HepG2 (cell line): ENCODE measurements at regions not wholly inside any gene's neighbourhood (a gene's known extent, or its start where the extent isn't known, plus 50 kb on each side); places are given as distances from the start of the nearest gene placed in this dataset.

Source experiments
- ATAC-seq: fragments of 200-7000 bp; cut with Tn5 transposase; 3 replicates; pipeline ENCODE4 v1.9.1; 2020; ENCODE audit warnings: mild to moderate bottlenecking, moderate library complexity
- BruUV-seq: library from RNA; stranded (reverse); fragments of 400-500 nt; replicated peaks from 2 replicates; lab custom pipeline; 2021; lab: Mats Ljungman, UMichigan
- CTCF ChIA-PET: fragments of 300-600 bp; formaldehyde crosslinking; extraction: SDS; loops from one replicate; lab custom pipeline; 2021; ENCODE audit warnings: low total read pairs, inconsistent platforms, low intra/inter-chr PET ratio; lab: Yijun Ruan, JAX
- POLR2A ChIA-PET: fragments of 350-600 bp; sonication (Branson Sonifier 250); formaldehyde crosslinking; loops from one replicate; lab custom pipeline; 2020; ENCODE audit warnings: antibody characterized with exemption, inconsistent platforms; lab: Yijun Ruan, JAX
- DNase-seq: peaks from one replicate; pipeline ENCODE4 v3.0.0-alpha.2; 2015; ENCODE audit warnings: low spot score
- FAIRE-seq: peaks from 3 replicates; lab custom pipeline; 2011; peaks lifted over from hg19 to GRCh38; lab: Jason Lieb, UNC
- H2AFZ ChIP-seq: one replicate; pipeline ENCODE4 v1.6.1; 2011; ENCODE audit warnings: low read length, inconsistent platforms
- H3K27ac ChIP-seq: fragments of 300-600 bp; 3 replicates; pipeline ENCODE4 v1.8.0; 2011; ENCODE audit warnings: mixed run types, mild to moderate bottlenecking, mixed read lengths, low read length, inconsistent platforms; ENCODE audit not compliant: insufficient read depth; ENCODE audit errors: extremely low read length
- H3K27me3 ChIP-seq, 2 experiments: fragments of 200-600 bp in 1 of 2; 2 replicates in 1 of 2; 3 replicates in 1 of 2; pipeline versions ENCODE4 v1.6.0 to v1.8.0; 2011; ENCODE audit warnings: low read length in 2 of 2, mild to moderate bottlenecking in 2 of 2, moderate library complexity in 2 of 2, inconsistent platforms in 1 of 2; ENCODE audit not compliant: insufficient read depth in 2 of 2, control insufficient read depth in 1 of 2
- H3K36me3 ChIP-seq, 2 experiments: fragments of 200-600 bp in 1 of 2; replicated peaks in 1 of 2; 2 replicates in 1 of 2; 3 replicates in 1 of 2; pipeline versions ENCODE4 v1.5.1 to v1.8.0; 2011; ENCODE audit warnings: low read length in 2 of 2, inconsistent platforms in 1 of 2; ENCODE audit not compliant: insufficient read depth in 2 of 2, control insufficient read depth in 1 of 2
- H3K4me1 ChIP-seq: 2 replicates; pipeline ENCODE4 v1.5.1; 2012; ENCODE audit warnings: low read length, inconsistent platforms; ENCODE audit not compliant: insufficient read depth
- H3K4me2 ChIP-seq: 2 replicates; pipeline ENCODE4 v1.6.0; 2011; ENCODE audit warnings: low read depth, low read length, inconsistent platforms
- H3K4me3 ChIP-seq, 3 experiments: fragments of 200-600 bp in 1 of 3; sonication (generic), shearing (Covaris generic) in 1 of 3; replicated peaks in 1 of 3; 2 replicates each; pipeline ENCODE4 v1.5.1; 2011 to 2016; ENCODE audit warnings: low read length in 3 of 3, inconsistent platforms in 2 of 3, low read depth in 2 of 3, mild to moderate bottlenecking in 2 of 3, control low read depth in 1 of 3, mixed read lengths in 1 of 3; ENCODE audit not compliant: insufficient read depth in 1 of 3
- H3K79me2 ChIP-seq: one replicate; pipeline ENCODE4 v1.6.1; 2011; ENCODE audit warnings: low read length, inconsistent platforms; ENCODE audit not compliant: insufficient read depth
- H3K9ac ChIP-seq: 2 replicates; pipeline ENCODE4 v1.6.0; 2011; ENCODE audit warnings: mild to moderate bottlenecking, low read depth, low read length, inconsistent platforms; ENCODE audit not compliant: insufficient read depth
- H3K9me3 ChIP-seq: 2 replicates; pipeline ENCODE4 v1.5.1; 2012; ENCODE audit warnings: mild to moderate bottlenecking, low read length
- H4K20me1 ChIP-seq: 2 replicates; pipeline ENCODE4 v1.6.0; 2011; ENCODE audit warnings: inconsistent platforms, mild to moderate bottlenecking, low read length, moderate library complexity; ENCODE audit not compliant: insufficient read depth
- ESRRA ChIP-seq: sonication (generic); formaldehyde crosslinking; IDR thresholded peaks from 2 replicates; pipeline ENCODE4 v1.5.1; 2020; ENCODE audit warnings: mild to moderate bottlenecking, low read depth, missing genetic modification reagents
- EZH2 ChIP-seq: conservative IDR thresholded peaks from 2 replicates; pipeline ENCODE4 v1.6.1; 2012; ENCODE audit warnings: mild to moderate bottlenecking, low read depth, low read length, moderate library complexity
- FOSL2 ChIP-seq: sonication (generic); formaldehyde crosslinking; IDR thresholded peaks from 2 replicates; pipeline ENCODE4 v1.4.0; 2020; ENCODE audit warnings: missing genetic modification reagents
- HNRNPLL ChIP-seq: fragments of 200-400 bp; formaldehyde crosslinking; IDR thresholded peaks from 2 replicates; pipeline ENCODE4 v1.6.1; 2017; ENCODE audit warnings: mild to moderate bottlenecking, low read depth, low read length; ENCODE audit not compliant: poor library complexity, severe bottlenecking
- HOXA9 ChIP-seq: sonication (generic); formaldehyde crosslinking; IDR thresholded peaks from 2 replicates; pipeline ENCODE4 v1.8.1; 2022; ENCODE audit warnings: missing genetic modification reagents, mild to moderate bottlenecking, moderate library complexity, borderline replicate concordance
- NONO ChIP-seq, 2 experiments: fragments of 450-650 bp in 1 of 2; sonication (generic) in 1 of 2; formaldehyde crosslinking in 1 of 2; IDR thresholded peaks in 1 of 2; conservative IDR thresholded peaks in 1 of 2; 2 replicates each; pipeline versions ENCODE4 v1.6.1 to v1.8.0; 2017 to 2022; ENCODE audit warnings: mild to moderate bottlenecking in 1 of 2, missing genetic modification reagents in 1 of 2, moderate library complexity in 1 of 2
- PCBP2 ChIP-seq: fragments of 200-400 bp; formaldehyde crosslinking; optimal IDR thresholded peaks from 2 replicates; pipeline ENCODE3; 2018; ENCODE audit warnings: low read length, low read depth; ENCODE audit not compliant: poor library complexity, severe bottlenecking
- POLR2A ChIP-seq, 2 experiments: IDR thresholded peaks; 2 replicates each; pipeline ENCODE4 v1.6.1; 2011; ENCODE audit warnings: low read depth in 2 of 2, low read length in 2 of 2, mild to moderate bottlenecking in 1 of 2, moderate library complexity in 1 of 2; ENCODE audit not compliant: insufficient read depth in 1 of 2
- STAG1 ChIP-seq: sonication (generic); formaldehyde crosslinking; IDR thresholded peaks from 2 replicates; pipeline ENCODE4 v1.4.0; 2020; ENCODE audit warnings: missing genetic modification reagents
- ZMYM3 ChIP-seq: sonication (generic); formaldehyde crosslinking; IDR thresholded peaks from 2 replicates; pipeline ENCODE4 v1.5.1; 2020; ENCODE audit warnings: mild to moderate bottlenecking, missing genetic modification reagents
- ZNF564 ChIP-seq: sonication (generic); formaldehyde crosslinking; IDR thresholded peaks from 2 replicates; pipeline ENCODE4 v1.8.1; 2023; ENCODE audit warnings: mild to moderate bottlenecking, missing genetic modification reagents
- ZNF687 ChIP-seq: sonication (generic); formaldehyde crosslinking; IDR thresholded peaks from 2 replicates; pipeline ENCODE4 v1.5.1; 2020; ENCODE audit warnings: mild to moderate bottlenecking, missing genetic modification reagents, moderate library complexity
- ZNF737 ChIP-seq: sonication (generic); formaldehyde crosslinking; IDR thresholded peaks from 2 replicates; pipeline ENCODE4 v1.5.0; 2020; ENCODE audit warnings: missing genetic modification reagents, mild to moderate bottlenecking, borderline replicate concordance
- ZNF775 ChIP-seq: sonication (generic); formaldehyde crosslinking; IDR thresholded peaks from 2 replicates; pipeline ENCODE4 v1.4.0; 2020; ENCODE audit warnings: missing genetic modification reagents, mild to moderate bottlenecking, moderate library complexity, borderline replicate concordance
- ZNF776 ChIP-seq: sonication (generic); formaldehyde crosslinking; IDR thresholded peaks from 2 replicates; pipeline ENCODE4 v1.4.0; 2020; ENCODE audit warnings: mild to moderate bottlenecking, missing genetic modification reagents
- ZUFSP ChIP-seq: sonication (generic); formaldehyde crosslinking; IDR thresholded peaks from 2 replicates; pipeline ENCODE4 v1.9.0; 2021; ENCODE audit warnings: missing genetic modification reagents, mild to moderate bottlenecking, borderline replicate concordance
- WGBS: methylation state at CpG from one replicate; pipeline ENCODE4 v1.1.6; 2017; ENCODE audit warnings: low lambda C conversion rate; 5-methylcytosine and 5-hydroxymethylcytosine counted together
- in situ Hi-C: cut with HindIII; loops from 2 replicates; pipeline ENCODE4 v1.10.0; 2017; ENCODE audit warnings: low pct_unique_long_range_greater_than_20kb; ENCODE audit not compliant: extremely low pct_ligation_motif_present
- intact Hi-C: fragments of 100-400 bp; cut with micrococcal nuclease; formaldehyde crosslinking; loops from one replicate; pipeline ENCODE4 v1.10.0; 2022; ENCODE audit not compliant: unreplicated experiment

GRCh38 chr1:47709872-47710231 lies 272.0 kb downstream of the FOXD2 start (continued):
- TF ChIP-seq ESRRA (CRISPR knock-in tag) (no peak), STAG1 (0 out of 2 replicates have a peak, but pooled peaks have one; percentile 1), ZNF776 (0 out of 2 replicates have a peak, but pooled peaks have one; percentile 44)
- TF ChIP-seq, all 625 proteins: peak for 15

- peaks cover 14 to 59% of the 10 kb centered on the region in 2 experiments for H3K27me3 ChIP-seq
- ChIA-PET POLR2A (interaction anchor here (1.1 kb wide), 1 partner anchor 273 kb away, joined by 4 read pairs; the partner anchor contains the start of gene FOXD2), CTCF (interaction anchor here (0.7 to 2.5 kb wide), 5 partner anchors 46 to 322 kb away, joined by 3 to 34 read pairs (median 5); partner anchors contain the start of gene FOXD2)
- H3K4me2 ChIP-seq: peak overlapping the region; percentile 78
- no peak overlapping the region for H3K27ac ChIP-seq
- H3K9me3 ChIP-seq: no peaks in the 10 kb centered on the region
- in situ Hi-C loops (loop anchor here (5.0 to 25.0 kb wide), 3 partner anchors 183 to 523 kb away; partner anchors contain the start of gene PDZK1IP1), intact Hi-C loops (loop anchor here (1.0 kb wide), 2 partner anchors 260 to 273 kb away; no protein-coding TSS in a partner anchor)
- H4K20me1 ChIP-seq: no peaks in the 10 kb centered on the region
- H2AFZ ChIP-seq: no peak overlapping the region
- ATAC-seq (peak; percentile 89), DNase-seq (peak; percentile 17), FAIRE-seq (no peak)
- H3K79me2 ChIP-seq: no peaks in the 10 kb centered on the region
- H3K36me3 ChIP-seq: no peaks in the 10 kb centered on the region
- H3K9ac ChIP-seq: no peak overlapping the region
- H3K4me3 ChIP-seq: peak overlapping the region in 1 of 3 experiments; percentile 73; a peak in 1 of 6 replicates
- peaks cover 20% of the 10 kb centered on the region for H3K4me1 ChIP-seq
- BruUV-seq: no TSS peak
- 23% methylated on average over 17 of the region's 46 CpGs for WGBS
- 0 out of 2 replicates have a peak, but pooled peaks have one; percentile 33 for TF ChIP-seq ZNF564 (CRISPR knock-in tag)
- TF ChIP-seq ZMYM3: peak; percentile 96
- no peak for TF ChIP-seq PCBP2
- no peak for TF ChIP-seq NONO (IDR thresholded peaks at IDR 0.05)
- peak; percentile 57 for TF ChIP-seq NONO (CRISPR knock-in tag; conservative IDR thresholded peaks at IDR 0.05)
- TF ChIP-seq EZH2: 0 out of 2 replicates have a peak, but pooled peaks have one; percentile 14
- TF ChIP-seq HOXA9 (CRISPR knock-in tag): no peak
- no peak for TF ChIP-seq POLR2A (IDR thresholded peaks at IDR 0.05; ENCODE audit: insufficient read depth in 1 of 2, low read depth in 2 of 2, low read length in 2 of 2)
- no peak for TF ChIP-seq ZNF775 (CRISPR knock-in tag)
- TF ChIP-seq ZNF687 (CRISPR knock-in tag): peak; percentile 48
- TF ChIP-seq ZUFSP (CRISPR knock-in tag): no peak
- TF ChIP-seq FOSL2: no peak
- peak; percentile 17 for TF ChIP-seq HNRNPLL
- no peak for TF ChIP-seq ZNF737 (CRISPR knock-in tag)
Observed at GRCh38 chr1:47710329-47711071, 272.7 kb downstream of the FOXD2 start.
